ENCODE measurements at regions not wholly inside any gene's neighbourhood (a gene's known extent, or its start where the extent isn't known, plus 50 kb on each side); places are given as distances from the start of the nearest gene placed in this dataset.

DNA sequence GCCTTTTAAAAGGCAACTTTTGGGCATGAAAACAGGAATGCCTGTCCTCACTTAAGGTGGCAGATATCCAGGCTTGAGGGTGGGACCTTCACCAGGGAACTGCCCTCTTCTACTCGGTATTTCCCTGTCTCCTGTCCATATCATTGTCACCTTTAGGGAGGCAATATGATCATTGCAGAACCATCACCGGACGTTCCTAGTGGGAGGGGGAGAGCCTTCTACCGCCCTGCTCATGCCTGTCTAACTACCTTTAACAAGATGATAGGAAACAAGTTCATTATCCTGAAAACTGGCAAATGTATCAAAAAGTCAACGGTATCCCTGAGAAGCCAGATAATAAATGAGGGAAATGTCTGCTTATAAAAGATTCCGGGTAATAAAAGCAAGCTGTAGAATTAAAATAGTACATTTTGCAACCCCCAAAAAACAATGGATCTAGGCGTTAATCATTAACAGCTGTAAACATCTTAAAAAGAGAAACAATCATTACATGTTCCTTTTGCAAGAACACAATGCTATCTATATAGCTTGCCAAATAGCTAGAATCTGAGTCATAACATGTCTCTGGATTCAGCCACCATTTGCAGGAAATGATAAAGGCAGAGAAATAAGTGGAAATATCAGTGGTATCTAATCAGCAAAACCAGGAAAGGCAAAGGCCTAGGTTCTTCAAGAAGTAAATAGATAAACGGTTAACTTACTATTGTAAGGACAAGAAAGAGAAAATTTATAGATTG, 852.9 kb upstream of the ADGRL4 start:
- Mint-ChIP-seq H3K4me1 (peaks cover 15% of the 10 kb centered on the region), H3K36me3 (ENCODE audit: low read depth) (peaks cover 16% of the 10 kb centered on the region), H3K27me3 (ENCODE audit: low read depth) (no peaks in the 10 kb centered on the region), H3K27ac (ENCODE audit: unreplicated experiment) (no peak overlapping the region), H3K4me3 (no peak overlapping the region), H3K9me3 (peaks cover 14% of the 10 kb centered on the region)
- DNase-seq (ENCODE audit: low read depth, low spot score) = no peak
- TF ChIP-seq, protein P1, sequence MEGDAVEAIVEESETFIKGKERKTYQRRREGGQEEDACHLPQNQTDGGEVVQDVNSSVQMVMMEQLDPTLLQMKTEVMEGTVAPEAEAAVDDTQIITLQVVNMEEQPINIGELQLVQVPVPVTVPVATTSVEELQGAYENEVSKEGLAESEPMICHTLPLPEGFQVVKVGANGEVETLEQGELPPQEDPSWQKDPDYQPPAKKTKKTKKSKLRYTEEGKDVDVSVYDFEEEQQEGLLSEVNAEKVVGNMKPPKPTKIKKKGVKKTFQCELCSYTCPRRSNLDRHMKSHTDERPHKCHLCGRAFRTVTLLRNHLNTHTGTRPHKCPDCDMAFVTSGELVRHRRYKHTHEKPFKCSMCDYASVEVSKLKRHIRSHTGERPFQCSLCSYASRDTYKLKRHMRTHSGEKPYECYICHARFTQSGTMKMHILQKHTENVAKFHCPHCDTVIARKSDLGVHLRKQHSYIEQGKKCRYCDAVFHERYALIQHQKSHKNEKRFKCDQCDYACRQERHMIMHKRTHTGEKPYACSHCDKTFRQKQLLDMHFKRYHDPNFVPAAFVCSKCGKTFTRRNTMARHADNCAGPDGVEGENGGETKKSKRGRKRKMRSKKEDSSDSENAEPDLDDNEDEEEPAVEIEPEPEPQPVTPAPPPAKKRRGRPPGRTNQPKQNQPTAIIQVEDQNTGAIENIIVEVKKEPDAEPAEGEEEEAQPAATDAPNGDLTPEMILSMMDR (conservative IDR thresholded peaks at IDR 0.05) = no peak

DNA sequence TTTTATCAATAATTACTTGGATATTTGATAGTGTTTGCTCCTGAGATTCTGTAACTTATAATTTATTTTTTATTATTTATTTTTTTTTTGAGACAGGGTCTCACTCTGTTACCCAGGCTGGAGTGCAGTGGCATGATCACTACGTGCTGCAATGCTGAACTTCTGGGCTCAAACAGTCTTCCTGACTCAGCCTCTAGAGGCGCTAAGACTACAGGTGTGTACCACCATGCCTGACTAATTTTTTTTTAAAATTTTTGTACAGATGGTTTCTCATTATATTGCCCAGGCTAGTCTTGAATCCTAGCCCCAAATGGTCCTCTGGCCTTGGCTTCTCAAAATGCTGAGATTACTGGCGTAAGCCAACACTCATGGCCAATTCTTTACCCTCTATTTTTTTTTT, 845.5 kb upstream of the ADGRL4 start:
- TF ChIP-seq, protein P1 (conservative IDR thresholded peaks at IDR 0.05) = peak; percentile 53
- Mint-ChIP-seq H3K4me3 (no peak overlapping the region), H3K4me1 (peaks cover 67% of the 10 kb centered on the region), H3K36me3 (ENCODE audit: low read depth) (peaks cover 3% of the 10 kb centered on the region), H3K27ac (ENCODE audit: unreplicated experiment) (no peak overlapping the region), H3K9me3 (peaks cover 2% of the 10 kb centered on the region), H3K27me3 (ENCODE audit: low read depth) (no peaks in the 10 kb centered on the region)
- no peak for DNase-seq (ENCODE audit: low read depth, low spot score)

DNA sequence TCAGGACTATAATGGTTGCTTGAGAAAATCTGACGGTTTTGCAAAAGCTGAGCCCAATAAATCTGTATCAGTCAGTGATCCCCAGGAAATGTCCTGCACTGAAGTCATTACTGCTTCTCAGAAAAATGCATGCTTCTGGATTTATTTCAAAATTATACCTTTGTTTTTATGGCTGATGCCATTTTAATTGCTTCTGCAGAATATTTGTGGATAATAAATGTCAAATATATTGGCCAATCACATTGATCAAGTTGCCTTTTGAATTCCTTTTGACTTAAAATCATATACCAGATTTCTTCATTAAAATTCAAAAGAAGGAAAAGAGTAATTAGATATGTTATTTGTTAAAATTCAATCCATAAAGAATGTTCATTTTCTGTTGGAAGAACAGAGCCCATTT, 842.9 kb upstream of the ADGRL4 start:
- TF ChIP-seq, protein P1 (conservative IDR thresholded peaks at IDR 0.05) = no peak
- peaks cover 2% of the 10 kb centered on the region for H3K9me3 Mint-ChIP-seq
- H3K4me1 Mint-ChIP-seq = peaks cover 66% of the 10 kb centered on the region
- H3K36me3 Mint-ChIP-seq (ENCODE audit: low read depth) = no peaks in the 10 kb centered on the region
- H3K27ac Mint-ChIP-seq (ENCODE audit: unreplicated experiment) = no peak overlapping the region
- DNase-seq (ENCODE audit: low read depth, low spot score) = no peak
- H3K27me3 Mint-ChIP-seq (ENCODE audit: low read depth) = no peaks in the 10 kb centered on the region
- H3K4me3 Mint-ChIP-seq = no peak overlapping the region

DNA sequence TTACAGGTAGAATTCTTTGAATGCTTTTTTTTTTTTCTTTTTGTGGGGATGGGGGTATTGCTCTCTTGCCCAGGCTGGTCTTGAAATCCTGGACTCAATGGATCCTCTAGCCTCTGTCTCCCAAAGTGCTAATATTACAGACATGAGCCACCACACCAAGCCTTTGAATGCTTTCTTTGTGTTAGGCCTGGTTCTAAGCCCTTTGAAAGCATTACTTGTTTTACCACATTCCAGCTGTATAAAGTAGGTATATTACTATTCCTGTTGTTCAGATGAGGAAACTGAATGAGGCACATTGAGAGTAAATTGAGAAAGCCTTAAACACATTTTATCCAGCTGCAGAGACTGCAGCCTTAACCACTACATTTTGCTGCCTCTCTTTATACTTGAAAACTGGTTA, 841.8 kb upstream of the ADGRL4 start:
- H3K4me3 Mint-ChIP-seq = peak overlapping the region; percentile 66
- no peaks in the 10 kb centered on the region for H3K36me3 Mint-ChIP-seq (ENCODE audit: low read depth)
- no peaks in the 10 kb centered on the region for H3K9me3 Mint-ChIP-seq
- TF ChIP-seq, protein P1 (conservative IDR thresholded peaks at IDR 0.05) = no peak
- H3K27ac Mint-ChIP-seq (ENCODE audit: unreplicated experiment) = peak overlapping the region; percentile 95
- peaks cover 55% of the 10 kb centered on the region for H3K4me1 Mint-ChIP-seq
- no peak for DNase-seq (ENCODE audit: low read depth, low spot score)
- H3K27me3 Mint-ChIP-seq (ENCODE audit: low read depth) = no peaks in the 10 kb centered on the region

DNA sequence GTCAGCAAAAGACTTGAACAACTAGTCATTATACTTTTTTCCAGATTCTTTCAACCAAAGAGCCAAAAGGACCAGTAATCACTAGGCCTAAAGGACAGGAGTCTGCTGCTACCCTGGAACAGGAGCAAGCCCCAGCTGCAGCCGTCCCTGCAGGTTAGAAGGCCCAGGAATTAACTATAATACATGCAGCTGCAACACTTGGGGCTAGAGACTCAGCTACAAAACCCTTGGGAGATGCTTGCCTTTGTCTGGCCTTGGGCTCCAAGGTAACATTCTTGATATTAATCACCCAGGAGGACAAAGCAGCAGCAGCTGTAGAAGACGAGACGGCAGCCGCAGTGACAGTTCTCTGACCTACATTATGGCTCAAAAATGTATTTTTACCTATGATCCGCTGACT, 841.2 kb upstream of the ADGRL4 start:
- Mint-ChIP-seq H3K36me3 (ENCODE audit: low read depth) (no peaks in the 10 kb centered on the region), H3K4me3 (peak overlapping the region; percentile 66), H3K27ac (ENCODE audit: unreplicated experiment) (peak overlapping the region; percentile 95), H3K9me3 (no peaks in the 10 kb centered on the region), H3K4me1 (peaks cover 53% of the 10 kb centered on the region), H3K27me3 (ENCODE audit: low read depth) (no peaks in the 10 kb centered on the region)
- TF ChIP-seq, protein P1 (conservative IDR thresholded peaks at IDR 0.05) = no peak
- DNase-seq (ENCODE audit: low read depth, low spot score) = peak; percentile 16
